H1 (cell line): ENCODE measurements at regions not wholly inside any gene's neighbourhood (a gene's known extent, or its start where the extent isn't known, plus 50 kb on each side); places are given as distances from the start of the nearest gene placed in this dataset.

ENCODE experiments used
- CTCF ChIA-PET: fragments of 300-600 bp; sonication (Branson Sonifier 250); formaldehyde crosslinking; loops from one replicate; lab custom pipeline; 2021; ENCODE audit not compliant: partially characterized antibody; lab: Charles Lee
- POLR2A ChIA-PET: fragments of 300-600 bp; sonication (Branson Sonifier 250); formaldehyde crosslinking; loops from one replicate; lab custom pipeline; 2021; ENCODE audit warnings: inconsistent platforms; ENCODE audit not compliant: partially characterized antibody; lab: Charles Lee
- DNase-seq, 2 experiments: peaks; one replicate each; pipeline versions ENCODE4 v3.0.0 to v3.0.0-alpha.2; 2010 to 2022; ENCODE audit warnings: low spot score in 2 of 2, low read depth in 1 of 2, mixed read lengths in 1 of 2
- FAIRE-seq: peaks from 2 replicates; lab custom pipeline; 2011; peaks lifted over from hg19 to GRCh38; lab: Jason Lieb, UNC
- H2AFZ ChIP-seq: 2 replicates; pipeline ENCODE4 v1.8.1; 2012; ENCODE audit warnings: low read length, inconsistent platforms
- H2AK5ac ChIP-seq: 2 replicates; pipeline ENCODE4 v1.6.1; 2013; ENCODE audit warnings: low read depth, low read length
- H2BK120ac ChIP-seq: replicated peaks from 2 replicates; pipeline ENCODE3; 2013; ENCODE audit warnings: low read depth, low read length, inconsistent platforms
- H2BK12ac ChIP-seq: 2 replicates; pipeline ENCODE4 v1.6.1; 2013; ENCODE audit warnings: low read depth, low read length
- H2BK15ac ChIP-seq: 2 replicates; pipeline ENCODE4 v1.6.1; 2013; ENCODE audit warnings: low read length
- H2BK20ac ChIP-seq: 2 replicates; pipeline ENCODE4 v1.6.1; 2013; ENCODE audit warnings: low read length
- H2BK5ac ChIP-seq: 2 replicates; pipeline ENCODE4 v1.6.1; 2013; ENCODE audit warnings: low read depth, low read length
- H3K14ac ChIP-seq: 2 replicates; pipeline ENCODE4 v1.6.1; 2013; ENCODE audit warnings: inconsistent platforms; ENCODE audit not compliant: insufficient read length
- H3K18ac ChIP-seq: 2 replicates; pipeline ENCODE4 v1.6.1; 2013; ENCODE audit warnings: low read length; ENCODE audit errors: extremely low read depth
- H3K23ac ChIP-seq: 2 replicates; pipeline ENCODE4 v1.6.1; 2013; ENCODE audit warnings: inconsistent platforms; ENCODE audit not compliant: insufficient read length
- H3K23me2 ChIP-seq: 2 replicates; pipeline ENCODE4 v1.6.1; 2013; ENCODE audit warnings: low read depth, low read length
- H3K27ac ChIP-seq: 2 replicates; pipeline ENCODE4 v1.6.1; 2011; ENCODE audit warnings: low read depth, low read length, inconsistent platforms
- H3K27me3 ChIP-seq, 4 experiments: replicated peaks in 1 of 4; 1 replicate in 1 of 4; 2 replicates in 3 of 4; pipeline versions ENCODE4 v1.6.1 to v1.8.1; 2011 to 2013; ENCODE audit warnings: low read length in 3 of 4, mild to moderate bottlenecking in 3 of 4, inconsistent platforms in 2 of 4, mixed read lengths in 2 of 4, moderate library complexity in 1 of 4; ENCODE audit not compliant: control insufficient read depth in 3 of 4, insufficient read depth in 3 of 4; ENCODE audit errors: extremely low read depth in 1 of 4
- H3K36me3 ChIP-seq, 4 experiments: 2 replicates each; pipeline versions ENCODE4 v1.6.1 to v1.8.1; 2011 to 2013; ENCODE audit warnings: mild to moderate bottlenecking in 4 of 4, low read length in 3 of 4, moderate library complexity in 2 of 4, control low read depth in 1 of 4, inconsistent platforms in 1 of 4; ENCODE audit not compliant: insufficient read depth in 4 of 4, control insufficient read depth in 2 of 4
- H3K4ac ChIP-seq: replicated peaks from 2 replicates; pipeline ENCODE3; 2013; ENCODE audit warnings: low read length, low read depth, mixed read lengths, inconsistent platforms; ENCODE audit not compliant: insufficient read length
- H3K4me1 ChIP-seq, 4 experiments: replicated peaks in 1 of 4; 1 replicate in 1 of 4; 2 replicates in 3 of 4; pipeline versions ENCODE4 v1.6.1 to v1.8.1; 2011 to 2013; ENCODE audit warnings: low read length in 3 of 4, inconsistent platforms in 2 of 4, mixed read lengths in 1 of 4; ENCODE audit not compliant: insufficient read depth in 4 of 4, control insufficient read depth in 3 of 4
- H3K4me2 ChIP-seq, 2 experiments: 2 replicates each; pipeline versions ENCODE4 v1.6.1 to v1.8.1; 2011 to 2013; ENCODE audit warnings: low read depth in 2 of 2, low read length in 2 of 2, control low read depth in 1 of 2, inconsistent platforms in 1 of 2, mild to moderate bottlenecking in 1 of 2; ENCODE audit not compliant: insufficient read depth in 1 of 2
- H3K4me3 ChIP-seq, 4 experiments: fragments of 200-600, 300-600 bp in 1 of 4; sonication (generic), shearing (Covaris generic), sonication (Bioruptor Twin) in 1 of 4; 2 replicates each; pipeline versions ENCODE4 v1.5.1 to v1.8.1; 2011 to 2016; ENCODE audit warnings: low read length in 4 of 4, low read depth in 3 of 4, control low read depth in 2 of 4, inconsistent platforms in 2 of 4, mild to moderate bottlenecking in 2 of 4, mixed read lengths in 1 of 4, moderate library complexity in 1 of 4; ENCODE audit not compliant: insufficient read depth in 2 of 4; ENCODE audit errors: extremely low read depth in 1 of 4
- H3K56ac ChIP-seq: replicated peaks from 2 replicates; pipeline ENCODE3; 2013; ENCODE audit warnings: low read depth, mild to moderate bottlenecking, mixed read lengths, low read length, inconsistent platforms; ENCODE audit not compliant: insufficient read length
- H3K79me1 ChIP-seq: 2 replicates; pipeline ENCODE4 v1.6.1; 2013; ENCODE audit warnings: low read depth, low read length, control low read depth
- H3K79me2 ChIP-seq, 2 experiments: 2 replicates each; pipeline versions ENCODE4 v1.6.1 to v1.8.1; 2012 to 2013; ENCODE audit warnings: low read length in 2 of 2, mild to moderate bottlenecking in 2 of 2, inconsistent platforms in 1 of 2; ENCODE audit not compliant: insufficient read depth in 2 of 2, control insufficient read depth in 1 of 2
- H3K9ac ChIP-seq, 4 experiments: replicated peaks in 1 of 4; 1 replicate in 1 of 4; 2 replicates in 3 of 4; pipeline versions ENCODE4 v1.6.1 to v1.8.1; 2011 to 2013; ENCODE audit warnings: low read depth in 3 of 4, low read length in 3 of 4, control low read depth in 2 of 4, mild to moderate bottlenecking in 2 of 4, moderate library complexity in 2 of 4, inconsistent platforms in 1 of 4; ENCODE audit errors: extremely low read depth in 1 of 4
- H3K9me3 ChIP-seq, 2 experiments: 2 replicates each; pipeline versions ENCODE4 v1.6.1 to v1.8.1; 2012 to 2013; ENCODE audit warnings: mild to moderate bottlenecking in 2 of 2, moderate library complexity in 2 of 2, control low read depth in 1 of 2, inconsistent platforms in 1 of 2, low read depth in 1 of 2, low read length in 1 of 2, mixed read lengths in 1 of 2; ENCODE audit not compliant: insufficient read depth in 2 of 2
- H4K20me1 ChIP-seq, 2 experiments: replicated peaks in 1 of 2; 2 replicates each; pipeline versions ENCODE3 to v1.8.1; 2011 to 2013; ENCODE audit warnings: inconsistent platforms in 2 of 2, low read length in 2 of 2, mild to moderate bottlenecking in 1 of 2; ENCODE audit not compliant: insufficient read depth in 2 of 2, control insufficient read depth in 1 of 2
- H4K5ac ChIP-seq: 2 replicates; pipeline ENCODE4 v1.6.1; 2013; ENCODE audit warnings: low read length, low read depth, mixed read lengths, inconsistent platforms; ENCODE audit not compliant: insufficient read length
- H4K8ac ChIP-seq: 2 replicates; pipeline ENCODE4 v1.8.0; 2013; ENCODE audit warnings: mild to moderate bottlenecking, moderate library complexity, low read length, inconsistent platforms; ENCODE audit not compliant: insufficient read depth; ENCODE audit errors: extremely low read depth
- H4K91ac ChIP-seq: replicated peaks from 2 replicates; pipeline ENCODE3; 2013; ENCODE audit warnings: low read length, mixed read lengths, inconsistent platforms; ENCODE audit not compliant: insufficient read length
- ASH2L ChIP-seq: fragments of 200-600, 300-600 bp; sonication (generic); IDR thresholded peaks from one replicate; pipeline ENCODE4 v1.7.1; 2017; ENCODE audit warnings: low read length
- BCL11A ChIP-seq, 2 experiments: IDR thresholded peaks; one replicate each; pipeline ENCODE4 v1.6.1; 2011; ENCODE audit warnings: low read depth in 2 of 2, low read length in 2 of 2, mild to moderate bottlenecking in 2 of 2
- CBX8 ChIP-seq: fragments of 300-800, 300-1000 bp; sonication (generic); IDR thresholded peaks from 2 replicates; pipeline ENCODE4 v1.7.1; 2016; ENCODE audit warnings: low read depth, low read length, borderline replicate concordance
- CEBPB ChIP-seq: IDR thresholded peaks from 2 replicates; pipeline ENCODE4 v1.6.1; 2012; ENCODE audit warnings: low read depth, low read length
- GABPA ChIP-seq: IDR thresholded peaks from 2 replicates; pipeline ENCODE4 v1.6.1; 2011; ENCODE audit warnings: mild to moderate bottlenecking, low read length, moderate library complexity, borderline replicate concordance; ENCODE audit not compliant: insufficient read depth
- GTF2F1 ChIP-seq: IDR thresholded peaks from 2 replicates; pipeline ENCODE4 v1.6.1; 2012; ENCODE audit warnings: low read depth, low read length, improper control_type of control experiment, borderline replicate concordance
- HDAC2 ChIP-seq, 2 experiments: fragments of 300-600 bp in 1 of 2; sonication (generic) in 1 of 2; IDR thresholded peaks; 2 replicates each; pipeline ENCODE4 v1.6.1; 2011 to 2012; ENCODE audit warnings: low read depth in 2 of 2, low read length in 2 of 2, mild to moderate bottlenecking in 2 of 2, moderate library complexity in 2 of 2, borderline replicate concordance in 1 of 2, inconsistent platforms in 1 of 2
- HDAC6 ChIP-seq: IDR thresholded peaks from one replicate; pipeline ENCODE4 v1.7.1; 2012; ENCODE audit warnings: low read depth, mild to moderate bottlenecking, inconsistent platforms, low read length, moderate library complexity
- KDM5A ChIP-seq: fragments of 200-600 bp; IDR thresholded peaks from 2 replicates; pipeline ENCODE4 v1.7.1; 2012; ENCODE audit warnings: mild to moderate bottlenecking, low read length, inconsistent platforms, mixed read lengths
- MAFK ChIP-seq: IDR thresholded peaks from 2 replicates; pipeline ENCODE4 v1.6.1; 2012; ENCODE audit warnings: low read depth, mild to moderate bottlenecking, improper control_type of control experiment, low read length
- RAD21 ChIP-seq, 2 experiments: IDR thresholded peaks in 1 of 2; conservative IDR thresholded peaks in 1 of 2; 2 replicates each; pipeline ENCODE4 v1.6.1; 2011; ENCODE audit warnings: low read depth in 2 of 2, low read length in 2 of 2, improper control_type of control experiment in 1 of 2, inconsistent platforms in 1 of 2, mild to moderate bottlenecking in 1 of 2, moderate library complexity in 1 of 2
- RFX5 ChIP-seq: IDR thresholded peaks from 2 replicates; pipeline ENCODE4 v1.6.1; 2011; ENCODE audit warnings: low read depth, low read length, improper control_type of control experiment, borderline replicate concordance
- RXRA ChIP-seq: IDR thresholded peaks from 2 replicates; pipeline ENCODE4 v1.6.1; 2011; ENCODE audit warnings: low read depth, mild to moderate bottlenecking, low read length, moderate library complexity; ENCODE audit not compliant: insufficient read depth
- SP1 ChIP-seq: IDR thresholded peaks from 2 replicates; pipeline ENCODE4 v1.6.1; 2011; ENCODE audit warnings: low read depth, low read length
- YY1 ChIP-seq: IDR thresholded peaks from 2 replicates; pipeline ENCODE4 v1.6.1; 2011; ENCODE audit warnings: low read depth, mild to moderate bottlenecking, low read length
- WGBS, 2 experiments: shearing (Covaris generic) in 1 of 2; methylation state at CpG; one replicate each; pipeline versions ENCODE4 v1.1.6 to v1.1.7; 2013 to 2015; ENCODE audit warnings: low lambda C conversion rate in 2 of 2, mixed read lengths in 2 of 2, inconsistent platforms in 1 of 2, low coverage in 1 of 2, missing lambda C conversion rate in 1 of 2; ENCODE audit not compliant: insufficient replicate concordance in 2 of 2, insufficient coverage in 1 of 2, insufficient read length in 1 of 2; ENCODE audit errors: extremely low coverage in 1 of 2, missing lambda C conversion rate in 1 of 2; 5-methylcytosine and 5-hydroxymethylcytosine counted together

- FAIRE-seq (no peak), DNase-seq (no peak)
- no peaks in the 10 kb centered on the region for H3K23me2 ChIP-seq
- WGBS, 2 experiments: 89% methylated on average over 1 of the region's 1 CpG; no CpG with 5 or more reads in 1 of the 2 experiments
- no peak overlapping the region for H2BK120ac ChIP-seq
- H4K8ac ChIP-seq: no peak overlapping the region
- no peak overlapping the region for H2BK15ac ChIP-seq
- H3K9ac ChIP-seq: no peak overlapping the region; a peak in 1 of 7 replicates
- H3K27me3 ChIP-seq: no peaks in the 10 kb centered on the region
- no peak overlapping the region for H2BK5ac ChIP-seq
- no peaks in the 10 kb centered on the region for H3K79me1 ChIP-seq
- no peaks in the 10 kb centered on the region for H3K79me2 ChIP-seq
- POLR2A ChIA-PET: no interaction called here
- H3K4me3 ChIP-seq: no peak overlapping the region
- H3K18ac ChIP-seq: no peak overlapping the region
- H4K5ac ChIP-seq: no peak overlapping the region
- CTCF ChIA-PET: interaction anchor here (0.7 to 1.1 kb wide), 2 partner anchors 125 to 252 kb away, joined by 3 to 4 read pairs; no protein-coding TSS in a partner anchor
- H3K36me3 ChIP-seq: no peaks in the 10 kb centered on the region
- no peak overlapping the region for H2AFZ ChIP-seq
- no peak overlapping the region; the same call in 1 of the 2 replicates for H2BK20ac ChIP-seq
- no peak overlapping the region for H3K23ac ChIP-seq
- H4K20me1 ChIP-seq: no peaks in the 10 kb centered on the region
- H2AK5ac ChIP-seq: no peak overlapping the region
- no peak overlapping the region for H4K91ac ChIP-seq
- H3K14ac ChIP-seq: no peak overlapping the region
- no peak overlapping the region for H3K56ac ChIP-seq
- H3K4me2 ChIP-seq: no peak overlapping the region
- H3K4ac ChIP-seq: peak overlapping the region; percentile 69
- H3K27ac ChIP-seq: no peak overlapping the region
- no peaks in the 10 kb centered on the region for H3K9me3 ChIP-seq
- H3K4me1 ChIP-seq: peaks cover 0 to 2% (median 0%) of the 10 kb centered on the region in 4 experiments; a peak in 1 of 7 replicates
- H2BK12ac ChIP-seq: peak overlapping the region; percentile 62; the same call in 1 of the 2 replicates
- TF ChIP-seq CBX8 (no peak), HDAC6 (no peak), YY1 (no peak), BCL11A (IDR thresholded peaks at IDR 0.05; ENCODE audit: low read depth in 2 of 2, low read length in 2 of 2) (no peak), MAFK (no peak), HDAC2 (IDR thresholded peaks at IDR 0.05; ENCODE audit: borderline replicate concordance in 1 of 2, low read depth in 2 of 2, low read length in 2 of 2) (no peak), ASH2L (no peak), GABPA (no peak), RFX5 (no peak), KDM5A (no peak), RXRA (no peak), SP1 (no peak), CEBPB (no peak), RAD21 (IDR thresholded peaks at IDR 0.05 in 1 of 2, conservative IDR thresholded peaks at IDR 0.05 in 1 of 2; ENCODE audit: low read depth in 2 of 2, low read length in 2 of 2) (no peak), GTF2F1 (no peak)
These were observed 358.9 kb downstream of the GPAT3 start for GRCh38 chr4:83894831-83895230.
